ENCODE measurements at regions not wholly inside any gene's neighbourhood (a gene's known extent, or its start where the extent isn't known, plus 50 kb on each side); places are given as distances from the start of the nearest gene placed in this dataset.

DNA sequence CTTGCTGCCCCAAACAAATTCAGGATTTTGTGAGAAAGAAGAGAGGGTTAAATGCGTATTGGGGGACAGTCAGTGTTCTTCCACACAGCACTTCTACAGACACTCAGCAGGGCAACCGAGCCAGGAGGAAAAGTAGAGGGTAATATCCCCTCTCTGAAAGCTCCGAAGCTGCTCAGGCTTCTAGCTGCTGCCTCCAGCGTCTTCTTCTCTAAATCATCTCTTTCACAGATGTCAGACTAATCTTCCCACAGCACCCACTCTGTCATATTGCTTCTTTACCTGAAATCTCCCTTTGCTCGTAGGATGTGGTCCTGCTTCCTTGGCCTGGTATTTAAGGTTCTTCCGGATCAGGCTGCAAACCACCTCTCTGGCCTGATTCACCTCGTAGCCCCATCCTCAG is 117.6 kb upstream of the HAAO start:
- no peaks in the 10 kb centered on the region for H3K36me3 ChIP-seq (ENCODE audit: control insufficient read depth in 1 of 2, insufficient read depth in 2 of 2, low read length in 2 of 2)
- BruUV-seq (replicated peaks) = no TSS peak
- no peak overlapping the region for H3K4me2 ChIP-seq (ENCODE audit: low read length)
- H3K4me3 ChIP-seq (replicated peaks in 1 of 2; ENCODE audit: low read depth in 1 of 2, low read length in 2 of 2) = no peak overlapping the region
- H3K9ac ChIP-seq (ENCODE audit: low read length) = no peak overlapping the region
- no peak overlapping the region for H3K27ac ChIP-seq (ENCODE audit: low read depth, low read length)
- H3K27me3 ChIP-seq (ENCODE audit: insufficient read depth, low read length) = no peaks in the 10 kb centered on the region
- TF ChIP-seq, protein P1, sequence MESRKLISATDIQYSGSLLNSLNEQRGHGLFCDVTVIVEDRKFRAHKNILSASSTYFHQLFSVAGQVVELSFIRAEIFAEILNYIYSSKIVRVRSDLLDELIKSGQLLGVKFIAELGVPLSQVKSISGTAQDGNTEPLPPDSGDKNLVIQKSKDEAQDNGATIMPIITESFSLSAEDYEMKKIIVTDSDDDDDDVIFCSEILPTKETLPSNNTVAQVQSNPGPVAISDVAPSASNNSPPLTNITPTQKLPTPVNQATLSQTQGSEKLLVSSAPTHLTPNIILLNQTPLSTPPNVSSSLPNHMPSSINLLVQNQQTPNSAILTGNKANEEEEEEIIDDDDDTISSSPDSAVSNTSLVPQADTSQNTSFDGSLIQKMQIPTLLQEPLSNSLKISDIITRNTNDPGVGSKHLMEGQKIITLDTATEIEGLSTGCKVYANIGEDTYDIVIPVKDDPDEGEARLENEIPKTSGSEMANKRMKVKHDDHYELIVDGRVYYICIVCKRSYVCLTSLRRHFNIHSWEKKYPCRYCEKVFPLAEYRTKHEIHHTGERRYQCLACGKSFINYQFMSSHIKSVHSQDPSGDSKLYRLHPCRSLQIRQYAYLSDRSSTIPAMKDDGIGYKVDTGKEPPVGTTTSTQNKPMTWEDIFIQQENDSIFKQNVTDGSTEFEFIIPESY (IDR thresholded peaks at IDR 0.05; ENCODE audit: extremely low read depth, insufficient replicate concordance, low read length) = no peak
- TF ChIP-seq FOSL1 (IDR thresholded peaks at IDR 0.05; ENCODE audit: low read depth) = no peak
- no peak for TF ChIP-seq POLR2AphosphoS5 (IDR thresholded peaks at IDR 0.05; ENCODE audit: low read depth, low read length)
- no peaks in the 10 kb centered on the region for H4K20me1 ChIP-seq (ENCODE audit: insufficient read depth)
- no peak overlapping the region for H2AFZ ChIP-seq (ENCODE audit: low read depth, low read length, poor library complexity, severe bottlenecking)
- no peak for DNase-seq (ENCODE audit: low read depth, low spot score)
- H3K79me2 ChIP-seq (ENCODE audit: insufficient read depth, low read length) = no peaks in the 10 kb centered on the region
- RAD21 ChIA-PET (ENCODE audit: low non-redundant PET in 1 of 2, low total read pairs in 2 of 2, uncharacterized antibody in 2 of 2, unreplicated experiment in 2 of 2) = no interaction called here
- intact Hi-C loops (cut with micrococcal nuclease) = no loop called here
- H3K4me1 ChIP-seq (ENCODE audit: control insufficient read depth in 1 of 2, insufficient read depth in 2 of 2, low read length in 2 of 2) = peaks cover 5 to 13% of the 10 kb centered on the region in 2 experiments; a peak in 3 of 4 replicates
- no peaks in the 10 kb centered on the region for H3K9me3 ChIP-seq (ENCODE audit: control insufficient read depth in 1 of 2, insufficient read depth in 1 of 2, low read depth in 1 of 2, low read length in 2 of 2)
- POLR2A ChIA-PET = no interaction called here
- CTCF ChIA-PET = no interaction called here
- no peak for ATAC-seq
- no peaks in the 10 kb centered on the region for H3K9me2 ChIP-seq (ENCODE audit: insufficient read depth)

DNA sequence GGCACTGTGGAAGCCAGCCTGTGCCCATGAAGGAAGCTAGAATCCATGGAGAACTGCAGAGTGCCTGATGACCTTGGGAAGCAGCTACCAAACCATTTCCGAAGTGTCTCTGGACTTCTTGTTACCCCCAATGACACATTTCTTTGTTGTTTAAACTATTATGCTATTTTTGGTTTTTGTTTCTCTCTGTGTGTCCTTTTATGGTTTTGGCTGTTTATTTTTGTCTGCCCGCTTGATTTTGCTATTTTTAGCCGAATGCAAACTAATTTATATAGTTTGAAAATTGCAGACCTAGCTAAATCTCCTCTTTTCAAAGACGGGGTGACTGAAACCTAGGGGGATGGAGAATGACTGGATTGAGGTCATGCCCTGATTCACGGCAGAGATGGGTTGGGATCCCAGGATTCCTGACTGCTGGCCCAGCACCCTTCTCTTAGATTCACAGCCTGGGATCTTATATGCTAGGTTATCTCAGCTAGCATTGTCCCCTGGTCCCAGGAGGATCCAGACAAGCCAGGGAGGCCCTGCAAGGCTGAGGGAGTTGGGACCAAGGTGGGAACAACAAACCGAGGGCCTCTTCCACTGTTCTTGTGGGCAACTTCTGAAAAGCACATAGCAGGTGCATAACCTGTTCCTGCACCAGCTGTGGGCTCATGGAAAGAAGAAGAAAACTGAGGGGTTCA is 116.3 kb upstream of the HAAO start:
- POLR2A ChIA-PET = no interaction called here
- intact Hi-C loops (cut with micrococcal nuclease) = no loop called here
- H2AFZ ChIP-seq (ENCODE audit: low read depth, low read length, poor library complexity, severe bottlenecking) = no peak overlapping the region
- no peaks in the 10 kb centered on the region for H3K79me2 ChIP-seq (ENCODE audit: insufficient read depth, low read length)
- H3K4me1 ChIP-seq (ENCODE audit: control insufficient read depth in 1 of 2, insufficient read depth in 2 of 2, low read length in 2 of 2) = peaks cover 5 to 13% of the 10 kb centered on the region in 2 experiments; a peak in 3 of 4 replicates
- no peak overlapping the region for H3K27ac ChIP-seq (ENCODE audit: low read depth, low read length)
- ATAC-seq (no peak), DNase-seq (ENCODE audit: low read depth, low spot score) (no peak)
- H3K9me3 ChIP-seq (ENCODE audit: control insufficient read depth in 1 of 2, insufficient read depth in 1 of 2, low read depth in 1 of 2, low read length in 2 of 2) = no peaks in the 10 kb centered on the region
- H3K4me3 ChIP-seq (replicated peaks in 1 of 2; ENCODE audit: low read depth in 1 of 2, low read length in 2 of 2) = no peak overlapping the region
- no peak overlapping the region for H3K9ac ChIP-seq (ENCODE audit: low read length)
- CTCF ChIA-PET = no interaction called here
- no peak overlapping the region for H3K4me2 ChIP-seq (ENCODE audit: low read length)
- RAD21 ChIA-PET (ENCODE audit: low non-redundant PET in 1 of 2, low total read pairs in 2 of 2, uncharacterized antibody in 2 of 2, unreplicated experiment in 2 of 2) = no interaction called here
- H4K20me1 ChIP-seq (ENCODE audit: insufficient read depth) = no peaks in the 10 kb centered on the region
- no TSS peak for BruUV-seq (replicated peaks)
- H3K27me3 ChIP-seq (ENCODE audit: insufficient read depth, low read length) = no peaks in the 10 kb centered on the region
- no peaks in the 10 kb centered on the region for H3K9me2 ChIP-seq (ENCODE audit: insufficient read depth)
- TF ChIP-seq ZNF274 (IDR thresholded peaks at IDR 0.05; ENCODE audit: low read depth, low read length) (no peak), SP1 (IDR thresholded peaks at IDR 0.05; ENCODE audit: low read depth) (no peak), CEBPB (IDR thresholded peaks at IDR 0.05; ENCODE audit: low read depth) (no peak), YY1 (IDR thresholded peaks at IDR 0.05; ENCODE audit: extremely low read depth, insufficient replicate concordance, low read depth, low read length) (no peak)
- no peaks in the 10 kb centered on the region for H3K36me3 ChIP-seq (ENCODE audit: control insufficient read depth in 1 of 2, insufficient read depth in 2 of 2, low read length in 2 of 2)
